HepG2 (cell line): ENCODE measurements at regions not wholly inside any gene's neighbourhood (a gene's known extent, or its start where the extent isn't known, plus 50 kb on each side); places are given as distances from the start of the nearest gene placed in this dataset.

Source experiments
- ATAC-seq: fragments of 200-7000 bp; cut with Tn5 transposase; 3 replicates; pipeline ENCODE4 v1.9.1; 2020; ENCODE audit warnings: mild to moderate bottlenecking, moderate library complexity
- BruUV-seq: library from RNA; stranded (reverse); fragments of 400-500 nt; replicated peaks from 2 replicates; lab custom pipeline; 2021; lab: Mats Ljungman, UMichigan
- CTCF ChIA-PET: fragments of 300-600 bp; formaldehyde crosslinking; extraction: SDS; loops from one replicate; lab custom pipeline; 2021; ENCODE audit warnings: low total read pairs, inconsistent platforms, low intra/inter-chr PET ratio; lab: Yijun Ruan, JAX
- POLR2A ChIA-PET: fragments of 350-600 bp; sonication (Branson Sonifier 250); formaldehyde crosslinking; loops from one replicate; lab custom pipeline; 2020; ENCODE audit warnings: antibody characterized with exemption, inconsistent platforms; lab: Yijun Ruan, JAX
- DNase-seq: peaks from one replicate; pipeline ENCODE4 v3.0.0-alpha.2; 2015; ENCODE audit warnings: low spot score
- FAIRE-seq: peaks from 3 replicates; lab custom pipeline; 2011; peaks lifted over from hg19 to GRCh38; lab: Jason Lieb, UNC
- H2AFZ ChIP-seq: one replicate; pipeline ENCODE4 v1.6.1; 2011; ENCODE audit warnings: low read length, inconsistent platforms
- H3K27ac ChIP-seq: fragments of 300-600 bp; 3 replicates; pipeline ENCODE4 v1.8.0; 2011; ENCODE audit warnings: mixed run types, mild to moderate bottlenecking, mixed read lengths, low read length, inconsistent platforms; ENCODE audit not compliant: insufficient read depth; ENCODE audit errors: extremely low read length
- H3K27me3 ChIP-seq, 2 experiments: fragments of 200-600 bp in 1 of 2; 2 replicates in 1 of 2; 3 replicates in 1 of 2; pipeline versions ENCODE4 v1.6.0 to v1.8.0; 2011; ENCODE audit warnings: low read length in 2 of 2, mild to moderate bottlenecking in 2 of 2, moderate library complexity in 2 of 2, inconsistent platforms in 1 of 2; ENCODE audit not compliant: insufficient read depth in 2 of 2, control insufficient read depth in 1 of 2
- H3K36me3 ChIP-seq, 2 experiments: fragments of 200-600 bp in 1 of 2; replicated peaks in 1 of 2; 2 replicates in 1 of 2; 3 replicates in 1 of 2; pipeline versions ENCODE4 v1.5.1 to v1.8.0; 2011; ENCODE audit warnings: low read length in 2 of 2, inconsistent platforms in 1 of 2; ENCODE audit not compliant: insufficient read depth in 2 of 2, control insufficient read depth in 1 of 2
- H3K4me1 ChIP-seq: 2 replicates; pipeline ENCODE4 v1.5.1; 2012; ENCODE audit warnings: low read length, inconsistent platforms; ENCODE audit not compliant: insufficient read depth
- H3K4me2 ChIP-seq: 2 replicates; pipeline ENCODE4 v1.6.0; 2011; ENCODE audit warnings: low read depth, low read length, inconsistent platforms
- H3K4me3 ChIP-seq, 3 experiments: fragments of 200-600 bp in 1 of 3; sonication (generic), shearing (Covaris generic) in 1 of 3; replicated peaks in 1 of 3; 2 replicates each; pipeline ENCODE4 v1.5.1; 2011 to 2016; ENCODE audit warnings: low read length in 3 of 3, inconsistent platforms in 2 of 3, low read depth in 2 of 3, mild to moderate bottlenecking in 2 of 3, control low read depth in 1 of 3, mixed read lengths in 1 of 3; ENCODE audit not compliant: insufficient read depth in 1 of 3
- H3K79me2 ChIP-seq: one replicate; pipeline ENCODE4 v1.6.1; 2011; ENCODE audit warnings: low read length, inconsistent platforms; ENCODE audit not compliant: insufficient read depth
- H3K9ac ChIP-seq: 2 replicates; pipeline ENCODE4 v1.6.0; 2011; ENCODE audit warnings: mild to moderate bottlenecking, low read depth, low read length, inconsistent platforms; ENCODE audit not compliant: insufficient read depth
- H3K9me3 ChIP-seq: 2 replicates; pipeline ENCODE4 v1.5.1; 2012; ENCODE audit warnings: mild to moderate bottlenecking, low read length
- H4K20me1 ChIP-seq: 2 replicates; pipeline ENCODE4 v1.6.0; 2011; ENCODE audit warnings: inconsistent platforms, mild to moderate bottlenecking, low read length, moderate library complexity; ENCODE audit not compliant: insufficient read depth
- ATAD3A ChIP-seq: sonication (generic); formaldehyde crosslinking; IDR thresholded peaks from 2 replicates; pipeline ENCODE4 v1.4.0; 2020; ENCODE audit warnings: missing genetic modification reagents
- ATF7 ChIP-seq, 2 experiments: fragments of 450-650 bp in 1 of 2; sonication (generic) in 1 of 2; formaldehyde crosslinking in 1 of 2; IDR thresholded peaks; 2 replicates each; pipeline versions ENCODE4 v1.4.0 to v1.6.1; 2016 to 2020; ENCODE audit warnings: antibody characterized with exemption in 1 of 2, mild to moderate bottlenecking in 1 of 2, missing genetic modification reagents in 1 of 2
- ERF ChIP-seq: IDR thresholded peaks from 2 replicates; pipeline ENCODE4 v1.6.1; 2018; ENCODE audit warnings: missing biosample characterization, missing genetic modification reagents
- HMGXB3 ChIP-seq: sonication (generic); formaldehyde crosslinking; IDR thresholded peaks from 2 replicates; pipeline ENCODE4 v1.4.0; 2020; ENCODE audit warnings: missing genetic modification reagents, borderline replicate concordance
- KMT2A ChIP-seq: sonication (generic); formaldehyde crosslinking; IDR thresholded peaks from 2 replicates; pipeline ENCODE4 v1.4.0; 2020; ENCODE audit warnings: missing genetic modification reagents
- NFRKB ChIP-seq: fragments of 450-650 bp; IDR thresholded peaks from 2 replicates; pipeline ENCODE4 v1.6.1; 2017
- SUZ12 ChIP-seq: fragments of 150-350 bp; IDR thresholded peaks from 2 replicates; pipeline ENCODE4 v1.6.1; 2014; ENCODE audit warnings: low read depth, low read length
- ZMYM2 ChIP-seq: sonication (generic); formaldehyde crosslinking; IDR thresholded peaks from 2 replicates; pipeline ENCODE4 v1.8.0; 2022; ENCODE audit warnings: mild to moderate bottlenecking, missing genetic modification reagents
- ZNF101 ChIP-seq: sonication (generic); formaldehyde crosslinking; IDR thresholded peaks from 2 replicates; pipeline ENCODE4 v1.4.0; 2020; ENCODE audit warnings: mild to moderate bottlenecking, low read depth, missing genetic modification reagents, borderline replicate concordance
- ZNF205 ChIP-seq: IDR thresholded peaks from 2 replicates; pipeline ENCODE4 v1.6.1; 2018; ENCODE audit warnings: missing biosample characterization, missing genetic modification reagents
- ZNF224 ChIP-seq: sonication (generic); formaldehyde crosslinking; IDR thresholded peaks from 2 replicates; pipeline ENCODE4 v1.5.0; 2020; ENCODE audit warnings: mild to moderate bottlenecking, missing genetic modification reagents
- ZNF768 ChIP-seq: sonication (generic); formaldehyde crosslinking; IDR thresholded peaks from 2 replicates; pipeline ENCODE4 v1.4.0; 2020; ENCODE audit warnings: missing genetic modification reagents
- ZNF788 ChIP-seq: sonication (generic); formaldehyde crosslinking; IDR thresholded peaks from 2 replicates; pipeline ENCODE4 v1.5.0; 2020; ENCODE audit warnings: mild to moderate bottlenecking, missing genetic modification reagents, borderline replicate concordance
- WGBS: methylation state at CpG from one replicate; pipeline ENCODE4 v1.1.6; 2017; ENCODE audit warnings: low lambda C conversion rate; 5-methylcytosine and 5-hydroxymethylcytosine counted together
- in situ Hi-C: cut with HindIII; loops from 2 replicates; pipeline ENCODE4 v1.10.0; 2017; ENCODE audit warnings: low pct_unique_long_range_greater_than_20kb; ENCODE audit not compliant: extremely low pct_ligation_motif_present
- intact Hi-C: fragments of 100-400 bp; cut with micrococcal nuclease; formaldehyde crosslinking; loops from one replicate; pipeline ENCODE4 v1.10.0; 2022; ENCODE audit not compliant: unreplicated experiment

DNA sequence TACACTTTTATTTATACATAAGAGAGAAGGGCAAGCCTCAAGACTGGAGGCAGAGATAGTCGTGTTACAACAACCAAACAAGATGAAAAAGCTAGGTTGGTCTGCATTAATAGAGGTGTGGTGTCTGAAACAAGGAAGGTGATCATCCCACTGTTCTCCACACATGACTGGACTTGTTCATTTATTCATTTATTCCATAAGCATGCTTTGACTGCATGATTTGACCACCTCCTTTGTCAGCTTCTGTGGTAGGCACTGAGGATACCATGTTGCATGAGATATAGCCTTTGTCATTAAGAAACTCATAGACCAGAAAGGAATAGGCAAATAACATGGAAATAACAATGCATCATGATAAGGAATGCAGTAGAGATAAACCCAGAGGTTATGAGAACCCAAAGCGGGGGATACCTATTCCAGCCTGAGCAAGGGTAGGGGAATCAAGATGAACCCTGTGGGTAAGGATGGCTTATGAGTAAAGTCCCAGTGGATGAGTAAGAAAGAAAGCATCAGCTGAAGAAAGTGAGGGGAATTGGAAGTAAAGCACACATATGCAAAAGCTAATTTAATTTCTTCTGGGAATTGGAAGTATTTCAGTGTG is 173.7 kb upstream of the FGGY start:
- ATAC-seq, result no peak
- Histone ChIP-seq H3K9ac (no peak overlapping the region), H3K4me2 (no peak overlapping the region), H3K79me2 (no peaks in the 10 kb centered on the region), H3K4me3 (no peak overlapping the region), H4K20me1 (no peaks in the 10 kb centered on the region), H3K36me3 (no peaks in the 10 kb centered on the region), H3K27me3 (no peaks in the 10 kb centered on the region; a peak in 2 of 5 replicates), H3K27ac (no peak overlapping the region), H2AFZ (no peak overlapping the region), H3K4me1 (no peaks in the 10 kb centered on the region), H3K9me3 (no peaks in the 10 kb centered on the region)
- in situ Hi-C loops, result no loop called here
- intact Hi-C loops, result no loop called here
- WGBS, result 0% methylated on average over 2 of the region's 2 CpGs
- DNase-seq, result no peak
- CTCF ChIA-PET, result no interaction called here
- FAIRE-seq, result no peak
- TF ChIP-seq ZNF101 (CRISPR knock-in tag), result no peak
- TF ChIP-seq ERF, result no peak
- no peak for TF ChIP-seq ZMYM2 (CRISPR knock-in tag)
- no peak for TF ChIP-seq ZNF768
- no peak for TF ChIP-seq ZNF205
- no peak for TF ChIP-seq NFRKB
- no peak for TF ChIP-seq ATAD3A (CRISPR knock-in tag)
- no TSS peak for BruUV-seq
- POLR2A ChIA-PET, result no interaction called here

DNA sequence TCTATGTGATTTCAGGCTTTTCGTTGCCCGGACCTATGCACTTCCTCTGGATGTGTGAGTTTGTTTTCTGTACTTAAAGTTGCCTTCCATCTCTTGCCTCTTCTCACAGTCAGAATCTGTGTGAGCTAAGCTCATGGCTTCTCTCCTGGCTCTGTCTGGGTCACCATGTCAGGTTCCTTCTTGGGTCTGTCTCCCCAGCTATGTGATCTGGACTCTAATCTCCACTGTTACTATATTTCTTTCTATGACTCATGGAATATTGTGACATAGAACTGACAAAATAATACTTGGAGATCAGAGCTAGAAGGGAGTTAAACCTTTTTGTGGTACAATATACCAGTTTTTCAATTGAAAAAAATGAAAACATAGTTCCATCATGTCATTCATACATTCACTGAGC is 172.7 kb upstream of the FGGY start:
- DNase-seq (no peak), FAIRE-seq (no peak), ATAC-seq (no peak)
- in situ Hi-C loops (no loop called here), intact Hi-C loops (no loop called here)
- Histone ChIP-seq H3K79me2 (no peaks in the 10 kb centered on the region), H3K27ac (no peak overlapping the region), H3K9ac (no peak overlapping the region), H3K4me3 (no peak overlapping the region), H3K4me2 (no peak overlapping the region), H2AFZ (no peak overlapping the region), H3K36me3 (no peaks in the 10 kb centered on the region), H4K20me1 (no peaks in the 10 kb centered on the region), H3K4me1 (no peaks in the 10 kb centered on the region), H3K27me3 (no peaks in the 10 kb centered on the region; a peak in 2 of 5 replicates), H3K9me3 (no peaks in the 10 kb centered on the region)
- TF ChIP-seq ZNF224 (CRISPR knock-in tag) (no peak), HMGXB3 (CRISPR knock-in tag) (no peak), KMT2A (CRISPR knock-in tag) (no peak), SUZ12 (no peak), ATF7 (IDR thresholded peaks at IDR 0.05) (no peak), ATF7 (CRISPR knock-in tag; IDR thresholded peaks at IDR 0.05) (no peak), ZNF788 (CRISPR knock-in tag) (no peak)
- 42% methylated on average over 2 of the region's 2 CpGs for WGBS
- ChIA-PET CTCF (no interaction called here), POLR2A (no interaction called here)
- no TSS peak for BruUV-seq
